ENCODE measurements at regions not wholly inside any gene's neighbourhood (a gene's known extent, or its start where the extent isn't known, plus 50 kb on each side); places are given as distances from the start of the nearest gene placed in this dataset.

DNA sequence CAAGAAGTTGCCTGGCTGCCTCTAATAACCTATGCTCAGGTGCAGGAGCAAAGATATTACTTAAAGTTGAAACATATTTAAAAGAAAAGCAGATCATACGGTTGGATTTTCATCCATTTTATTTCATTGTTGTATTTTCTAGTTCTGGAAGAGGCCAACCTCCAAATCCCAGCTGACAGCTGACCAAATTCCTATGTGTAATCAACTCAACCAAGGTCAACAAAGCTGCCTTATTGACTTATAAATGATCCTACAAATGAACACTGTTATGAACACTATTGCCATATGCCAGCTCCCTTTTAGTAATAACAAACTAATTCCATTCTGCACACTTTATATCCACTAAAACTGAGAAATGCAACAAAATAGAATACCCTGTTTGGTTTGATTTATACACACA lies 1537.4 kb downstream of the SLITRK1 start:
- DNase-seq (ENCODE audit: extremely low read depth, low read depth): no peak
- H3K4me3 ChIP-seq (replicated peaks; ENCODE audit: low read depth, low read length): no peak overlapping the region
- TF ChIP-seq, protein P1, sequence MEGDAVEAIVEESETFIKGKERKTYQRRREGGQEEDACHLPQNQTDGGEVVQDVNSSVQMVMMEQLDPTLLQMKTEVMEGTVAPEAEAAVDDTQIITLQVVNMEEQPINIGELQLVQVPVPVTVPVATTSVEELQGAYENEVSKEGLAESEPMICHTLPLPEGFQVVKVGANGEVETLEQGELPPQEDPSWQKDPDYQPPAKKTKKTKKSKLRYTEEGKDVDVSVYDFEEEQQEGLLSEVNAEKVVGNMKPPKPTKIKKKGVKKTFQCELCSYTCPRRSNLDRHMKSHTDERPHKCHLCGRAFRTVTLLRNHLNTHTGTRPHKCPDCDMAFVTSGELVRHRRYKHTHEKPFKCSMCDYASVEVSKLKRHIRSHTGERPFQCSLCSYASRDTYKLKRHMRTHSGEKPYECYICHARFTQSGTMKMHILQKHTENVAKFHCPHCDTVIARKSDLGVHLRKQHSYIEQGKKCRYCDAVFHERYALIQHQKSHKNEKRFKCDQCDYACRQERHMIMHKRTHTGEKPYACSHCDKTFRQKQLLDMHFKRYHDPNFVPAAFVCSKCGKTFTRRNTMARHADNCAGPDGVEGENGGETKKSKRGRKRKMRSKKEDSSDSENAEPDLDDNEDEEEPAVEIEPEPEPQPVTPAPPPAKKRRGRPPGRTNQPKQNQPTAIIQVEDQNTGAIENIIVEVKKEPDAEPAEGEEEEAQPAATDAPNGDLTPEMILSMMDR (IDR thresholded peaks at IDR 0.05; ENCODE audit: low read depth, low read length, missing control alignments): no peak

DNA sequence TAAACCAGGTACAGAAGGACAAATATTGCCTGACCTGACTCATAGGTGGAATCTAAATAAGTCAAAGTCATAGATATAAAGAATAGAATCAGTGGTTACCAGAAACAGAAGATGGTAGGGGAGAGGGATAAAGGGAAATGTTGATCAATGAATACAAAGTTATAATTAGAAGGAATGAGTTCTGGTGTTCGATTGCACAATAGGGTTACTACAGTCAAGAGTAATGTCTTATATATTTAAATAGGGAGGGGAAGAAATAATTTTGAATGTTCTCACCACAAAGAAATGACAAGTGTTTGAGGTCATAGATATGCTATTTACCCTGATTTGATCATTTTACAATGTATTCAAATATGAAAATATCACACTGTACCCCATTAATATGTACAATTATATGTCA lies 1541.2 kb downstream of the SLITRK1 start:
- TF ChIP-seq, protein P1 (IDR thresholded peaks at IDR 0.05; ENCODE audit: low read depth, low read length, missing control alignments): no peak
- H3K4me3 ChIP-seq (replicated peaks; ENCODE audit: low read depth, low read length): no peak overlapping the region
- DNase-seq (ENCODE audit: extremely low read depth, low read depth): no peak

DNA sequence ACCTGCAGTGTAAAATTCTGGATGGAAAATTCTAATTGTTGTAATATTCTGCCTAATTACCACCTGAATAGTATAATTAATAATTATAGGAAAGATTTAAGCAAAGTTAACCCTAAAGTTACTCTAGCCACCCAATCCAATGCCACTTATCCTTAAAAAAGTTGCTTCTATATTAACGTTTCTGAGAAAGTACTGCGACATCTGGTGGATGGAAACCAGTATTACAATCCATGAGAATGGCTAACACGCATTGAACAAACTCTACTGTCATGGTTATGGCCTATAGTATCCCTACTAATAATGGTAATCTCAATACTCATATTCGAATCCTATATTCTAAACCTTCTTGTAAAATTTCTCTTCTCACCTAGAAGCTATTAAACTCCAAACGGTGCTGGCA lies 1551.8 kb downstream of the SLITRK1 start:
- TF ChIP-seq, protein P1 (IDR thresholded peaks at IDR 0.05; ENCODE audit: low read depth, low read length, missing control alignments): peak; percentile 16
- H3K4me3 ChIP-seq (replicated peaks; ENCODE audit: low read depth, low read length): no peak overlapping the region
- no peak for DNase-seq (ENCODE audit: extremely low read depth, low read depth)

DNA sequence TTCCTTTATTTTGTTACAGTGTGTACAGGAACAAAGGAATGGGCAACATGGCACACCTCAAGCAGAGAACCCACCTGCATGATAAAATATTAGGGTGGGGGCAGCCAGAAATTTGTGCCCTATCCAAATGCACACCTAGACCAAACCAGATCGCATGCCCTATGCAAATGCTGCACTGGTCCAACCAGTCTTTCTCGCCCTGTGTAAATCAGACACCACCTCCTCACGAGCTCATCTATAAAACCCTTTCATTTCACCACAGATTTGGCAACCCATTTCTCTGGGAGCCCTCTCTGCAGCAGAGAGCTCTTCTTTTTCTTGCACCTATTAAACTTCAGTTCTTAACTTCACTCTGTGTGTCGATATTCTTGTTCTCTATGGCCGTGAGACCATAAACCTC lies 1559.2 kb downstream of the SLITRK1 start:
- TF ChIP-seq, protein P1 (IDR thresholded peaks at IDR 0.05; ENCODE audit: low read depth, low read length, missing control alignments): no peak
- no peak overlapping the region for H3K4me3 ChIP-seq (replicated peaks; ENCODE audit: low read depth, low read length)
- DNase-seq (ENCODE audit: extremely low read depth, low read depth): no peak

DNA sequence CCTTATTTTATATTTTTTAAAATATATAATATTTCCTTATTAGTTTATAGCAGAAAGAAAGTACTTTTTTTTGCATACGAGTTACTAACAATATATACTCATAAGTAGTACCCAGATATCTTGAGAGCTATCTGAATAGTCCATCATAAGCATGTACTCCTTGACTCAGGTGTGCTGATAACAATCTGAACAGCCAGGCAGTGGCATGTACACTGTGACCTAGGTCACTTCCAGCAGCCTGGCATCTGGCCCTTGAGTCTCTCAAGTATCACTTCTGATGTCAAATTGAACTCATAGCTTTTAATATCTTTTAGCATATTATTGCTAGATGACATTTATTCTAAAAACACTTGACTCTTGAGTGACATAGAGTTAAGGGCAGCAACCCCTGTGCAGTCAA lies 1576.7 kb downstream of the SLITRK1 start:
- TF ChIP-seq, protein P1 (IDR thresholded peaks at IDR 0.05; ENCODE audit: low read depth, low read length, missing control alignments): no peak
- DNase-seq (ENCODE audit: extremely low read depth, low read depth): no peak
- H3K4me3 ChIP-seq (replicated peaks; ENCODE audit: low read depth, low read length): no peak overlapping the region

DNA sequence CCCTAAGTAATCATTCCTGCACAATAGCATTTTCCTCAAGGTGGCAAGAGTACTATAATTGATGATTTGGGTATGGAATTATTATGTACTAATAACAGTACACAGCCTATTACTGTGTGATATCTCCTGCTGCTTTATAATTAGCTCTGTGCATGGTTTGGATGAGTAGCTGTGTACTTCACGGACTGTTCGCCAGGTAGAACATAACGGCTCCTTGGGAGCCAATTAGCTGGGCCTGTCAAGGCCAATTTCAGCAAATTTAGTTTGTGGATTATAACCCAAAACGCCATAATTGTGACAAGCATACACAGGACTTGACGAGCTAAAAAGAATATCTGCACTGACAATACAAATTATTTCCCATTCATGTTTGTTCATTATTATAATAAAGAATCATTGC lies 1584.2 kb downstream of the SLITRK1 start:
- no peak overlapping the region for H3K4me3 ChIP-seq (replicated peaks; ENCODE audit: low read depth, low read length)
- TF ChIP-seq, protein P1 (IDR thresholded peaks at IDR 0.05; ENCODE audit: low read depth, low read length, missing control alignments): no peak
- no peak for DNase-seq (ENCODE audit: extremely low read depth, low read depth)

DNA sequence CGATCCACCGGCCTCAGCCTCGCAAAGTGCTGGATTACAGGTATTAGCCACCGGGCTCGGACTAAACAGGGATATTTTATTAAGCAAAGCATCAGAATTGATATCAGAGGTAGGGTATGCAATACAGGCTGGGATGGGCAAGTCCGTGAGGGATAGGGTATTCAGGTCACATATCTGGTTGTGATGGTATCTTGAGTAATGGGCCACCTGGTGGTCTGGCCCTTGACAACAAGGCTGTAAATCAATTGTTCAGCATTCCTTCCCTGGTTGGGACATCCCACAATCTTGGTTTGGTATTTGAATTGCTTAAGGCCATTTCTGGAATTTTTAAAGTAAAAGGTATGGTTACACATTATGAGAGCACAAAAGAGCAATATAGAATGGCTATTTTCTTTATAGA lies 1588.0 kb downstream of the SLITRK1 start:
- H3K4me3 ChIP-seq (replicated peaks; ENCODE audit: low read depth, low read length): no peak overlapping the region
- DNase-seq (ENCODE audit: extremely low read depth, low read depth): no peak
- TF ChIP-seq, protein P1 (IDR thresholded peaks at IDR 0.05; ENCODE audit: low read depth, low read length, missing control alignments): no peak
